Glutamatergic neuron (in vitro differentiated cells): ENCODE measurements at regions not wholly inside any gene's neighbourhood (a gene's known extent, or its start where the extent isn't known, plus 50 kb on each side); places are given as distances from the start of the nearest gene placed in this dataset.

ENCODE experiments used
- DNase-seq: peaks from one replicate; pipeline ENCODE4 v3.0.0; 2022
- H3K27ac Mint-ChIP-seq: one replicate; pipeline ENCODE4 v1.8.0; 2020; ENCODE audit warnings: mild to moderate bottlenecking, mixed read lengths, inconsistent platforms; ENCODE audit not compliant: unreplicated experiment
- H3K27me3 Mint-ChIP-seq: one replicate; pipeline ENCODE4 v1.8.0; 2020; ENCODE audit warnings: mild to moderate bottlenecking, moderate library complexity, mixed read lengths, inconsistent platforms; ENCODE audit not compliant: unreplicated experiment
- H3K36me3 Mint-ChIP-seq: one replicate; pipeline ENCODE4 v1.8.0; 2020; ENCODE audit warnings: mild to moderate bottlenecking, mixed read lengths, inconsistent platforms; ENCODE audit not compliant: unreplicated experiment
- H3K4me1 Mint-ChIP-seq: one replicate; pipeline ENCODE4 v1.8.0; 2020; ENCODE audit warnings: mild to moderate bottlenecking, low read depth, mixed read lengths, inconsistent platforms; ENCODE audit not compliant: unreplicated experiment
- H3K4me3 Mint-ChIP-seq: one replicate; pipeline ENCODE4 v1.8.0; 2020; ENCODE audit warnings: mild to moderate bottlenecking, mixed read lengths, inconsistent platforms; ENCODE audit not compliant: unreplicated experiment
- H3K9me3 Mint-ChIP-seq: one replicate; pipeline ENCODE4 v1.8.0; 2020; ENCODE audit warnings: mild to moderate bottlenecking, moderate library complexity, mixed read lengths, inconsistent platforms; ENCODE audit not compliant: unreplicated experiment
- TF ChIP-seq, protein P1 (sequence below): fragments of 200-600 bp; sonication (generic); IDR thresholded peaks from one replicate; pipeline ENCODE4 v1.5.0; 2021; ENCODE audit not compliant: partially characterized antibody, unreplicated experiment

DNA sequence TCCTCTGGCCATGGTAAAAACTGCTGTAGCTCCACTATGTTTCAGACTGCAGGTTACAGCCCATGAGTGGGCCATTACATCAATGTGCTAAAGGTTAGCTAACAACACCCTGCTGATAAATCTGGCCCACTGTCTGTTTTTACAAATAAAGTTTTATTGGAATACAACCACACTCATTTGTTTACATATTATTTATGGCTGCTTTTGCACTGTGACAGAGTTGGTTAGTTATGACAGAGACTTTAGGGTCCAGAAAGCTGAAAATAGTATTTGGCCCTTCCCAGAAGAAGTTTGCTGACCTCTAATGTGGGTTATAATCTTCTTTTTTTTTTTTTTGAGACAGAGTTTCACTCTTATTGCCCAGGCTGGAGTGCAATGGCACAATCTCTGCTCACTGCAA lies 134.2 kb upstream of the PWP1 start:
- TF ChIP-seq, protein P1, sequence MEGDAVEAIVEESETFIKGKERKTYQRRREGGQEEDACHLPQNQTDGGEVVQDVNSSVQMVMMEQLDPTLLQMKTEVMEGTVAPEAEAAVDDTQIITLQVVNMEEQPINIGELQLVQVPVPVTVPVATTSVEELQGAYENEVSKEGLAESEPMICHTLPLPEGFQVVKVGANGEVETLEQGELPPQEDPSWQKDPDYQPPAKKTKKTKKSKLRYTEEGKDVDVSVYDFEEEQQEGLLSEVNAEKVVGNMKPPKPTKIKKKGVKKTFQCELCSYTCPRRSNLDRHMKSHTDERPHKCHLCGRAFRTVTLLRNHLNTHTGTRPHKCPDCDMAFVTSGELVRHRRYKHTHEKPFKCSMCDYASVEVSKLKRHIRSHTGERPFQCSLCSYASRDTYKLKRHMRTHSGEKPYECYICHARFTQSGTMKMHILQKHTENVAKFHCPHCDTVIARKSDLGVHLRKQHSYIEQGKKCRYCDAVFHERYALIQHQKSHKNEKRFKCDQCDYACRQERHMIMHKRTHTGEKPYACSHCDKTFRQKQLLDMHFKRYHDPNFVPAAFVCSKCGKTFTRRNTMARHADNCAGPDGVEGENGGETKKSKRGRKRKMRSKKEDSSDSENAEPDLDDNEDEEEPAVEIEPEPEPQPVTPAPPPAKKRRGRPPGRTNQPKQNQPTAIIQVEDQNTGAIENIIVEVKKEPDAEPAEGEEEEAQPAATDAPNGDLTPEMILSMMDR: no peak
- no peak overlapping the region for H3K4me3 Mint-ChIP-seq
- H3K27me3 Mint-ChIP-seq: no peaks in the 10 kb centered on the region
- no peaks in the 10 kb centered on the region for H3K36me3 Mint-ChIP-seq
- H3K9me3 Mint-ChIP-seq: no peaks in the 10 kb centered on the region
- no peaks in the 10 kb centered on the region for H3K4me1 Mint-ChIP-seq
- no peak overlapping the region for H3K27ac Mint-ChIP-seq
- DNase-seq: no peak

- Mint-ChIP-seq H3K27ac (no peak overlapping the region), H3K36me3 (no peaks in the 10 kb centered on the region), H3K27me3 (no peaks in the 10 kb centered on the region), H3K4me3 (no peak overlapping the region), H3K4me1 (no peaks in the 10 kb centered on the region), H3K9me3 (no peaks in the 10 kb centered on the region)
- TF ChIP-seq, protein P1: no peak
- DNase-seq: no peak
These were observed 133.3 kb upstream of the PWP1 start for GRCh38 chr12:107552263-107552662.

GRCh38 chr12:107553211-107553765 lies 132.3 kb upstream of the PWP1 start:
- no peak for DNase-seq
- no peak overlapping the region for H3K27ac Mint-ChIP-seq
- H3K4me3 Mint-ChIP-seq: no peak overlapping the region
- TF ChIP-seq, protein P1: no peak
- no peaks in the 10 kb centered on the region for H3K9me3 Mint-ChIP-seq
- no peaks in the 10 kb centered on the region for H3K27me3 Mint-ChIP-seq
- no peaks in the 10 kb centered on the region for H3K4me1 Mint-ChIP-seq
- H3K36me3 Mint-ChIP-seq: no peaks in the 10 kb centered on the region

DNA sequence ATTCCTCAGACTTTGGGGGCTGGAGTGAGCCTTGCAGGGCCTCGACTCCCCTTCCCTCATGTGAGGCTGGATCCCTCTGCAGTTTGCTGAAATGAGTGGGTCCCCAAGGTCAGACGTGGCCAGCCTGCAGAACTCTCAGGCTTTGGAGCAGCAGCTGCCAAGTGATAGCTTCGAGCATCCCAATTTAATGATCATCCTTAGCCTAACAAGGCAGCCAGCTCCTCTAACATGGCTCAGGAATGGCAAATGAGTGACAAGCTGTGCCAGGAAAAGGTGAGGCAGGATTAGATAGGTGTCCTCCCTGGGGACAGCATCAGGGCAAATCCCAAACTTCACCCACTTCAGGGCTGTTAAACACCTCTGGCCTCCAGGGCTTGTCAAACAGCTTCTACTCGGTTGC lies 130.7 kb upstream of the PWP1 start:
- H3K27me3 Mint-ChIP-seq: no peaks in the 10 kb centered on the region
- H3K4me3 Mint-ChIP-seq: no peak overlapping the region
- TF ChIP-seq, protein P1: no peak
- peaks cover 7% of the 10 kb centered on the region for H3K4me1 Mint-ChIP-seq
- H3K36me3 Mint-ChIP-seq: no peaks in the 10 kb centered on the region
- no peak overlapping the region for H3K27ac Mint-ChIP-seq
- peaks cover 3% of the 10 kb centered on the region for H3K9me3 Mint-ChIP-seq
- no peak for DNase-seq

- Mint-ChIP-seq H3K27ac (no peak overlapping the region), H3K4me1 (peaks cover 11% of the 10 kb centered on the region), H3K36me3 (no peaks in the 10 kb centered on the region), H3K9me3 (peaks cover 3% of the 10 kb centered on the region), H3K4me3 (no peak overlapping the region), H3K27me3 (no peaks in the 10 kb centered on the region)
- TF ChIP-seq, protein P1: no peak
- DNase-seq: no peak
These were observed 128.6 kb upstream of the PWP1 start for GRCh38 chr12:107557026-107557425.
